ENCODE measurements at regions not wholly inside any gene's neighbourhood (a gene's known extent, or its start where the extent isn't known, plus 50 kb on each side); places are given as distances from the start of the nearest gene placed in this dataset.
"Not testable (repeated sequence)": the region's sequence is repeated elsewhere in the genome, so short reads cannot be mapped to it uniquely, and the experiment has no call there.

DNA sequence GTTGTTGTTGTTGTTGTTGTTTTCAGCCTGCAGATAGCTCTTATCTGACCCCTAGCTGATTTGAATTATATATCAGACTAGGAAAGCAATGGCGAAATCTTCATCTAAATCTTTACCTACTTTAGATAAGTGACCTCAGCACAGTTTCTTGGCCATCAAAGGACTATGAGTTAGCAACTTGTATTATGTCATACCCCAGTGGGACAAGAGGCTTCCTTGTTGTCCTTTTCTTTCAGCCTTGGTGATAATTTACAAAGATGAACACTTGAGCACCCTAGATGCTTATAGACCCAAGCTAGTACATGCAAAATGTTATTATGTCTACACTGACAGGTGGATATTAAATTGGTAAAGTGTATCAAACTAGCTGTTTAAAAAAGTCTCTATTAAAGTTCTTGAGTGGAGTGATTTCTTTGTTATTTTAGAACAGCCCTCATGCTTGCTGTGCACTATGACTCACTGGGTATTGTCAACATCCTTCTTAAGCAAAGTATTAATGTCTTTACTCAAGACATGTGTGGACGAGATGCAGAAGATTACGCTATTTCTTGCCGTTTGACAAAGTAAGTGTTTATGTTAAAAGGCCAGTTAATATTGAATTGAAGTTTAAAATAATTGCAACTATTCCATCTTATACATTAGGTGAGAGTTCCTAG, 56.6 kb upstream of the ZNF519 start:
- DNase-seq = not testable (repeated sequence)

More for the DNA sequence above, 56.6 kb upstream of the ZNF519 start:
- not testable (repeated sequence) for H3K36me3 ChIP-seq (replicated peaks; ENCODE audit: control insufficient read depth, insufficient read depth, low read length); H3K27me3 ChIP-seq (ENCODE audit: control insufficient read depth, insufficient read depth, low read length); H3K4me3 ChIP-seq (ENCODE audit: insufficient read depth, low read depth, low read length)

Data from H7 (cell line).